ENCODE measurements at regions not wholly inside any gene's neighbourhood (a gene's known extent, or its start where the extent isn't known, plus 50 kb on each side); places are given as distances from the start of the nearest gene placed in this dataset.

DNA sequence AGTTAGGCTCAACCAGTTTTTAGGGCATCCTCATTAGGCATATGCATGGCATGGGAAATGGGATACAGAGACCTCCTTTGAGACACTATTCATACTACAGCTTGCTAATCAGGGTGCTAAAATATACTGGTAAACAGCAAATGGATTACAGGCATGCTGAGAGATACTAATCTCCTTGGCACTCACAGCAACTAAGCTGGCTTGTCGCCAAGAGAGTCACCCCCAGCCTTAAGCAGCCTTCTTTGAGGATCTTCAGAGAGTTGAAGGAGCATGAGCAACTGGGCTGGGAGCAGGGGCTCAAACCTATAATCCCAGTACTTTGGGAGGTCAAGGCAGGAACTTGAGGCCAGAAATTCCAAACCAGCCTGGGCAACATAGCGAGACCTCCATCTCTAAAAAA lies 120.1 kb upstream of the NR5A2 start:
- Histone ChIP-seq H3K27ac (replicated peaks) (no peak overlapping the region), H3K4me3 (replicated peaks; ENCODE audit: insufficient read depth, low read length) (no peak overlapping the region), H3K27me3 (ENCODE audit: insufficient read depth, poor library complexity, severe bottlenecking) (no peaks in the 10 kb centered on the region)
- DNase-seq (ENCODE audit: low read depth in 1 of 2, low spot score in 1 of 2), result no peak
- TF ChIP-seq POLR2AphosphoS5 (IDR thresholded peaks at IDR 0.05; ENCODE audit: low read depth) (no peak), SPI1 (IDR thresholded peaks at IDR 0.05; ENCODE audit: borderline replicate concordance, low read depth) (no peak), GABPA (IDR thresholded peaks at IDR 0.05; ENCODE audit: low read depth) (no peak)
- TF ChIP-seq, protein P1, sequence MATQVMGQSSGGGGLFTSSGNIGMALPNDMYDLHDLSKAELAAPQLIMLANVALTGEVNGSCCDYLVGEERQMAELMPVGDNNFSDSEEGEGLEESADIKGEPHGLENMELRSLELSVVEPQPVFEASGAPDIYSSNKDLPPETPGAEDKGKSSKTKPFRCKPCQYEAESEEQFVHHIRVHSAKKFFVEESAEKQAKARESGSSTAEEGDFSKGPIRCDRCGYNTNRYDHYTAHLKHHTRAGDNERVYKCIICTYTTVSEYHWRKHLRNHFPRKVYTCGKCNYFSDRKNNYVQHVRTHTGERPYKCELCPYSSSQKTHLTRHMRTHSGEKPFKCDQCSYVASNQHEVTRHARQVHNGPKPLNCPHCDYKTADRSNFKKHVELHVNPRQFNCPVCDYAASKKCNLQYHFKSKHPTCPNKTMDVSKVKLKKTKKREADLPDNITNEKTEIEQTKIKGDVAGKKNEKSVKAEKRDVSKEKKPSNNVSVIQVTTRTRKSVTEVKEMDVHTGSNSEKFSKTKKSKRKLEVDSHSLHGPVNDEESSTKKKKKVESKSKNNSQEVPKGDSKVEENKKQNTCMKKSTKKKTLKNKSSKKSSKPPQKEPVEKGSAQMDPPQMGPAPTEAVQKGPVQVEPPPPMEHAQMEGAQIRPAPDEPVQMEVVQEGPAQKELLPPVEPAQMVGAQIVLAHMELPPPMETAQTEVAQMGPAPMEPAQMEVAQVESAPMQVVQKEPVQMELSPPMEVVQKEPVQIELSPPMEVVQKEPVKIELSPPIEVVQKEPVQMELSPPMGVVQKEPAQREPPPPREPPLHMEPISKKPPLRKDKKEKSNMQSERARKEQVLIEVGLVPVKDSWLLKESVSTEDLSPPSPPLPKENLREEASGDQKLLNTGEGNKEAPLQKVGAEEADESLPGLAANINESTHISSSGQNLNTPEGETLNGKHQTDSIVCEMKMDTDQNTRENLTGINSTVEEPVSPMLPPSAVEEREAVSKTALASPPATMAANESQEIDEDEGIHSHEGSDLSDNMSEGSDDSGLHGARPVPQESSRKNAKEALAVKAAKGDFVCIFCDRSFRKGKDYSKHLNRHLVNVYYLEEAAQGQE (IDR thresholded peaks at IDR 0.05; ENCODE audit: insufficient replicate concordance, low read depth), result no peak
- TF ChIP-seq, protein P2, sequence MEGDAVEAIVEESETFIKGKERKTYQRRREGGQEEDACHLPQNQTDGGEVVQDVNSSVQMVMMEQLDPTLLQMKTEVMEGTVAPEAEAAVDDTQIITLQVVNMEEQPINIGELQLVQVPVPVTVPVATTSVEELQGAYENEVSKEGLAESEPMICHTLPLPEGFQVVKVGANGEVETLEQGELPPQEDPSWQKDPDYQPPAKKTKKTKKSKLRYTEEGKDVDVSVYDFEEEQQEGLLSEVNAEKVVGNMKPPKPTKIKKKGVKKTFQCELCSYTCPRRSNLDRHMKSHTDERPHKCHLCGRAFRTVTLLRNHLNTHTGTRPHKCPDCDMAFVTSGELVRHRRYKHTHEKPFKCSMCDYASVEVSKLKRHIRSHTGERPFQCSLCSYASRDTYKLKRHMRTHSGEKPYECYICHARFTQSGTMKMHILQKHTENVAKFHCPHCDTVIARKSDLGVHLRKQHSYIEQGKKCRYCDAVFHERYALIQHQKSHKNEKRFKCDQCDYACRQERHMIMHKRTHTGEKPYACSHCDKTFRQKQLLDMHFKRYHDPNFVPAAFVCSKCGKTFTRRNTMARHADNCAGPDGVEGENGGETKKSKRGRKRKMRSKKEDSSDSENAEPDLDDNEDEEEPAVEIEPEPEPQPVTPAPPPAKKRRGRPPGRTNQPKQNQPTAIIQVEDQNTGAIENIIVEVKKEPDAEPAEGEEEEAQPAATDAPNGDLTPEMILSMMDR (IDR thresholded peaks at IDR 0.05; ENCODE audit: insufficient read depth, low read length), result no peak

GRCh38 chr1:199909137-199909536 lies 118.4 kb upstream of the NR5A2 start:
- DNase-seq (ENCODE audit: low read depth in 1 of 2, low spot score in 1 of 2), result no peak
- TF ChIP-seq, protein P1 (IDR thresholded peaks at IDR 0.05; ENCODE audit: insufficient replicate concordance, low read depth), result no peak
- TF ChIP-seq POLR2AphosphoS5 (IDR thresholded peaks at IDR 0.05; ENCODE audit: low read depth), result no peak
- TF ChIP-seq, protein P2 (IDR thresholded peaks at IDR 0.05; ENCODE audit: insufficient read depth, low read length), result no peak
- no peak for TF ChIP-seq GABPA (IDR thresholded peaks at IDR 0.05; ENCODE audit: low read depth)
- TF ChIP-seq SPI1 (IDR thresholded peaks at IDR 0.05; ENCODE audit: borderline replicate concordance, low read depth), result no peak
- no peak overlapping the region for H3K4me3 ChIP-seq (replicated peaks; ENCODE audit: insufficient read depth, low read length)
- H3K27ac ChIP-seq (replicated peaks), result no peak overlapping the region
- H3K27me3 ChIP-seq (ENCODE audit: insufficient read depth, poor library complexity, severe bottlenecking), result no peaks in the 10 kb centered on the region

DNA sequence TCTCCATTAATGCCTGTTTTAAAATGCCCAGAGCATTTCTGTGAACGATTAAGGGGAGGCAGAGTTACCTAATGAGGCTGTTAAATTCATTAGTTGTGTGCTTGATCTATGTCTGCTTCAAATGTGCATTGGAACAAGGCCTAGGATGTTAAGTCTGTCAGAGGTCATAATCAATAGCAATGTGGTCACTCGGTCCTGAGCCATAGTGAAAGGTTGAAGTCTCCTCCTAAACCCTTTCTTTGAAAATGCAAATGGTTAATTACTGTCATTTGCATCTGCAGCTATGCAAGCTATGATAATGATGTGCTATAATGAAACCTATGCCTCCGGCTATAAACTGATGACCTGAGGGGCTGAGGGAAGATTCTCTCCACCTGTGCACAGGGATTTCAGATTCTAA lies 114.2 kb upstream of the NR5A2 start:
- no peak for DNase-seq (ENCODE audit: low read depth in 1 of 2, low spot score in 1 of 2)
- Histone ChIP-seq H3K27ac (replicated peaks) (no peak overlapping the region), H3K27me3 (ENCODE audit: insufficient read depth, poor library complexity, severe bottlenecking) (no peaks in the 10 kb centered on the region), H3K4me3 (replicated peaks; ENCODE audit: insufficient read depth, low read length) (no peak overlapping the region)
- TF ChIP-seq, protein P2 (IDR thresholded peaks at IDR 0.05; ENCODE audit: insufficient read depth, low read length), result no peak
- TF ChIP-seq, protein P1 (IDR thresholded peaks at IDR 0.05; ENCODE audit: insufficient replicate concordance, low read depth), result no peak
- TF ChIP-seq GABPA (IDR thresholded peaks at IDR 0.05; ENCODE audit: low read depth) (no peak), SPI1 (IDR thresholded peaks at IDR 0.05; ENCODE audit: borderline replicate concordance, low read depth) (no peak), POLR2AphosphoS5 (IDR thresholded peaks at IDR 0.05; ENCODE audit: low read depth) (no peak)

All from HL-60 (cell line).